Brain microvascular endothelial cell (primary cell): ENCODE measurements at regions not wholly inside any gene's neighbourhood (a gene's known extent, or its start where the extent isn't known, plus 50 kb on each side); places are given as distances from the start of the nearest gene placed in this dataset.

Experiments used
- DNase-seq: peaks from one replicate; pipeline ENCODE4 v3.0.0-alpha.2; 2020
- H3K27ac ChIP-seq: fragments of 250-450 bp; sonication (Bioruptor Pico); 2 replicates; pipeline ENCODE4 v1.5.1; 2020; ENCODE audit warnings: mild to moderate bottlenecking, moderate library complexity
- H3K27me3 ChIP-seq: fragments of 250-450 bp; sonication (Bioruptor Pico); replicated peaks from 2 replicates; pipeline ENCODE4 v1.5.1; 2020; ENCODE audit warnings: mild to moderate bottlenecking
- H3K36me3 ChIP-seq: fragments of 250-450 bp; sonication (Bioruptor Pico); replicated peaks from 2 replicates; pipeline ENCODE4 v1.5.1; 2020; ENCODE audit warnings: mild to moderate bottlenecking
- H3K4me3 ChIP-seq: 2 replicates; pipeline ENCODE4 v1.5.1; 2011; ENCODE audit warnings: low read depth, mild to moderate bottlenecking, control low read depth, low read length, moderate library complexity
- in situ Hi-C: cut with HindIII; loops from 2 replicates; pipeline ENCODE4 v1.10.0; 2017; ENCODE audit warnings: low sequenced_read_pairs, low pct_ligation_motif_present
- TF ChIP-seq, protein P1 (sequence below): IDR thresholded peaks from 2 replicates; pipeline ENCODE4 v1.5.1; 2011; ENCODE audit warnings: low read depth, mild to moderate bottlenecking, moderate library complexity, low read length, control low read depth, inconsistent platforms; ENCODE audit errors: missing control alignments

DNA sequence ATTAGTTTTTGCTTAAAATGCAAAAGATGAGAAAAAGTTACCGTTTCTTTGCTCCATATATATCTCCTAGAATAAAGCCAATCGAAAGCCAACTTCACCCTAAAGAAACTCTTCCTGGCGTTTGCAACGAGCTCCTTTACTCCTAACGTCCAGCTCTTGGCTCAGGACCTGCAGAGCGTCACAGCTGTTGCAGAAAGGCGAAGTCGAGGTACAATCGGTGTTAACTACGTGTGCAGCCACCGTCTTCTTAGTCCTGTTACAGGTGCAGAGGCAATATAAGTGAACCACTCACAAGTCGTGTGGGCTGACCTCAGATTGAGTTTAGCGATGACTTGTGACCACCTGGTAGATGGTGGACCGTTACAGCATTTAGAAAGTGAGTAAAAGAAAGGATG, 113.1 kb downstream of the TRIM27 start:
- Histone ChIP-seq H3K4me3 (peak overlapping the region; percentile 46), H3K36me3 (no peaks in the 10 kb centered on the region), H3K27me3 (peaks cover 21% of the 10 kb centered on the region), H3K27ac (no peak overlapping the region)
- no peak for DNase-seq
- TF ChIP-seq, protein P1, sequence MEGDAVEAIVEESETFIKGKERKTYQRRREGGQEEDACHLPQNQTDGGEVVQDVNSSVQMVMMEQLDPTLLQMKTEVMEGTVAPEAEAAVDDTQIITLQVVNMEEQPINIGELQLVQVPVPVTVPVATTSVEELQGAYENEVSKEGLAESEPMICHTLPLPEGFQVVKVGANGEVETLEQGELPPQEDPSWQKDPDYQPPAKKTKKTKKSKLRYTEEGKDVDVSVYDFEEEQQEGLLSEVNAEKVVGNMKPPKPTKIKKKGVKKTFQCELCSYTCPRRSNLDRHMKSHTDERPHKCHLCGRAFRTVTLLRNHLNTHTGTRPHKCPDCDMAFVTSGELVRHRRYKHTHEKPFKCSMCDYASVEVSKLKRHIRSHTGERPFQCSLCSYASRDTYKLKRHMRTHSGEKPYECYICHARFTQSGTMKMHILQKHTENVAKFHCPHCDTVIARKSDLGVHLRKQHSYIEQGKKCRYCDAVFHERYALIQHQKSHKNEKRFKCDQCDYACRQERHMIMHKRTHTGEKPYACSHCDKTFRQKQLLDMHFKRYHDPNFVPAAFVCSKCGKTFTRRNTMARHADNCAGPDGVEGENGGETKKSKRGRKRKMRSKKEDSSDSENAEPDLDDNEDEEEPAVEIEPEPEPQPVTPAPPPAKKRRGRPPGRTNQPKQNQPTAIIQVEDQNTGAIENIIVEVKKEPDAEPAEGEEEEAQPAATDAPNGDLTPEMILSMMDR = no peak
- in situ Hi-C loops = no loop called here

DNA sequence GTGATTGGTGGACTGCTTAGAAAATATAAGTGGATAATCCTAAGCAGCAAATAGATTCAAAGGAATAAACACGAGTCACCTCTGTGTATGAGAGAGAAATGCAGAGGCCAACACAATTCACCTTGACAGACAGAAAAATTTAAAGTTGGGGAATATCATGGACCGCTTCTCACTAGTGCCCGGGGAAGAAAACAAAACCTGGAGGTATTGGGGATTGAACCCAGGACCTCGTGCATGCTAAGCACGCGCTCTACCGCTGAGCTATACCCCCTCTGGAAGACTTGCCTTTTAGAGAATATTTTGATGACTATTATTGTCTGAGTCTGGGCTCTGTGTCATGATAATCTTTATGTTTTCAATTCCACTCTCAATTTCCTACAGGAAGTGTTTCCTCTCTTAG, 111.9 kb downstream of the TRIM27 start:
- H3K27me3 ChIP-seq = peaks cover 21% of the 10 kb centered on the region
- no peak for DNase-seq
- H3K36me3 ChIP-seq = no peaks in the 10 kb centered on the region
- no peak overlapping the region for H3K27ac ChIP-seq
- H3K4me3 ChIP-seq = no peak overlapping the region
- TF ChIP-seq, protein P1 = no peak
- in situ Hi-C loops = no loop called here

DNA sequence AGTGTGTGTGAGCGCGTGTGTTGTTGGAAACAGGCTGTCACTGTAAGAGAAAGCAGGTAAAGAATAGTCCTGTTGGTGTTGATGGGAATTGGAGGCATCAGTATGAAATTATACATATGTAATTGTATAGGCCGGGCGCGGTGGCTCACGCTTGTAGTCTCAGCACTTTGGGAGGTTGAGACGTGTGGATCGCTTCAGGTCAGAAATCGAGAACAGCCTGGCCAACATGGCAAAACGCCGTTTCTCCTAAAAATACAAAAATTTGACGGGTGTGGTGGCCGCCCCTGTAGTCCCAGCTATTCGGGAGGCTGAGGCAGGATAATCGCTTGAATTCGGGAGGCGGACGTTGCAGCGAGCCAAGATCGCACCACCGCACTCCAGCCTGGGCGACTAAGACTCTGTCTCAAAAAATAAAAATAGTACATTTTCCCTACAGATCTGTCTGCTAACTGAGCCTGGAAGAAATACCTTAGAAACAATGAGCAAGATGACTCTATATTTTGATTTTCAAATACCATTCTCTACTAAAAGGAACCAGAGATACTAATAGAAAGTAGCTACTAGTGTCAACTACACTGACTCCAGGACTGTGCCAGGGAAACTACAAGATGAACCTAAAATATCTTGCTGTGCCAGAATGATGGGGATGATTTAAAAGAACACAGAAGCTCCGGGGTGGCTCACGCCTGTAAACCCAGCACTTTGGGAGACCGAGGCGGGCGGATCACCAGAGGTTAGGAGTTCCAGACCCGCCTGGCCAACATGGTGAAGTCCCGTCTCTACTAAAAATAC, 110.8 kb downstream of the TRIM27 start:
- no peak for DNase-seq
- Histone ChIP-seq H3K27ac (no peak overlapping the region), H3K4me3 (no peak overlapping the region), H3K27me3 (peaks cover 21% of the 10 kb centered on the region), H3K36me3 (no peaks in the 10 kb centered on the region)
- TF ChIP-seq, protein P1 = no peak
- in situ Hi-C loops = no loop called here

DNA sequence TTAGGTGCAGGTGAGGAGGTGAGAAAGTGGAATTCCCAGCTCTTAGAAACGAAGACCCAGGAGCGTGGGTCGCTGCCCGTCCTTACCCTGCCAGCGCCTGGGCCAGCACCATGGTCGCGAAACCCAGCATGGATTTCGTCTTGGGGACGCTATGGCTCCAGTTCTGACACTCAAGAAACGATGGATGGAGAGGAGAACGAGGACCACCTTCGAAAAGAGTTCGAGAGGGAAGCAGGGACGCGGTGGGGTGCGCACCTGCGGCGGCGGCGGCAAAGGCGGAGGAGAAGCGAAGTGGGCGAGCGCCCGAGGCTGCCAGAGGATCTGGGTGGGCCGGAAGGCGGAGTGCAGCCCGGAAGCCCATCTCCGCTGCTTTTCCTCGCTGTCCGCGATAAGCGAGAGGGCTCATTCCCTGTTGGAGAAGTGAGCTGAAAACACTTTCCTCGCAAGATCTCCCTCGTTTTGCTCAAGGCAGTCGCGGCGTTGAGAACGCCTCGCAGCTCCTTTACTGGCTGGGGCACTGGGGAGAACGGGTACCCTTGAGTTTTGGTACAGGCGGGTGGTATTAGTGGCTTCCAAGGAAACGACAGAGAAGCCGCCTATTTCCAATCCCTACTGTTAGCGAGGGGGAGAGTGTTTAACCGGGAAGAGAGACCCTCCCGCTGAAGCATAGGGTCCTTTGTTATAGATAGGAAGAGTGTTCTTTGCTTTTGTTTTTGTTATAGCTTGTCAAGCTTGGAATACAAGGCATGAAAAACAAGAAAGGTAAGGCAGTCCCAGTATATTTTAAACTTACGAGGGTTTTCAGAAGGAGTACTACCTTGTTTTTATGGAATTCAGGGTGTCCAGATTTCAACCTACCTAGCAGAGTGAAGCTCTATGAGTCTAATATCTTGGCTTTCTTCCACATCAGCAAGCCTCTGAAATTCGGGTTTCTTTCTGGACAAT, 109.5 kb downstream of the TRIM27 start:
- no peaks in the 10 kb centered on the region for H3K36me3 ChIP-seq
- in situ Hi-C loops = no loop called here
- TF ChIP-seq, protein P1 = no peak
- H3K27ac ChIP-seq = no peak overlapping the region
- H3K4me3 ChIP-seq = peak overlapping the region; percentile 43
- H3K27me3 ChIP-seq = peaks cover 21% of the 10 kb centered on the region
- no peak for DNase-seq

DNA sequence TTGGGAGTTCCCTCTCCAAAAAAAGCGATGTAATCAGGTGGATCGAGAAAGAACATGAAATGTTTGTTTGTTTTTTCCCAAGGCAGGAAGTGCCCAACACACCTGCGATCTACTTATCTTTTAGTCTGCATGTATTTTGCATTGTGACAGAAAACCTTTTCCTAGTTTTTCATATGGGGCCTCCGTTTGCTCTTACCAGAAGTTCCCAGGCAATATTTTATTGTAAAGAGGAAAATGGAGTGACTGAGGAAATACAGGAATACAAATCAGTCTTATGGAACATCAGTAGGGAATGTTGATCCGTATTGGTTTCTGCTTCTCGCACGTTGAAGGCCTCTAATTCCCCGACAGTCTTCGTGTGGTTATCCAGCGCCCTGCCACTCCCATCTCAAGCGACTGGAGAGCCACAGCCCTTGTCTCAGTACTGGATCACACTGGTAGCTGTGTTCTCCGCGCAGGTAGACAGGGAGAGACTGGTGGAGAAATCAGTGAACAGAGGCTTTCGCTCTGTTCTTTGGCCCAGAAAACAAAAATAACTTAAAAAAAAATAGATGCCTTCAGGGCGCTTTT, 107.4 kb downstream of the TRIM27 start:
- H3K27ac ChIP-seq = no peak overlapping the region
- DNase-seq = no peak
- no peak overlapping the region for H3K4me3 ChIP-seq
- TF ChIP-seq, protein P1 = no peak
- H3K36me3 ChIP-seq = no peaks in the 10 kb centered on the region
- in situ Hi-C loops = no loop called here
- peaks cover 17% of the 10 kb centered on the region for H3K27me3 ChIP-seq
